ENCODE measurements at regions not wholly inside any gene's neighbourhood (a gene's known extent, or its start where the extent isn't known, plus 50 kb on each side); places are given as distances from the start of the nearest gene placed in this dataset.

DNA sequence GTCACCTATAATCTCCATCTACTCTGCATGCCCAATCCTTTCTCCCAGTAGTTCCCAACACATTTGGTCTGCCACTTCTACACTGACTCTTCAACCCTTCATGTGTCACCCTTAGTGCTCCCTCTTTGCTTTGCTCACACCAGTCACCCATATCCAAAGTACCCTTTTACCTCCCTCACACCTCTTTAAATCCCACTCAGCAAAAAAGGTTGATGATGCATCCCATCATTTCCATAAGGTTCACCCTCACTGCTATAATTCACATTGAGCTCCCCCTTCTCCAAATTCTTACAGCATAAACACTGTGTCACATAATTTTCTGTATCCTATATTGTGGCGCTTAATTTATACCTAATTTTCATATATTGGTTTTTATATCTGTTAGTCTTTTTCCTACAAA is 83.8 kb upstream of the ATP1B1 start:
- TF ChIP-seq, protein P1, sequence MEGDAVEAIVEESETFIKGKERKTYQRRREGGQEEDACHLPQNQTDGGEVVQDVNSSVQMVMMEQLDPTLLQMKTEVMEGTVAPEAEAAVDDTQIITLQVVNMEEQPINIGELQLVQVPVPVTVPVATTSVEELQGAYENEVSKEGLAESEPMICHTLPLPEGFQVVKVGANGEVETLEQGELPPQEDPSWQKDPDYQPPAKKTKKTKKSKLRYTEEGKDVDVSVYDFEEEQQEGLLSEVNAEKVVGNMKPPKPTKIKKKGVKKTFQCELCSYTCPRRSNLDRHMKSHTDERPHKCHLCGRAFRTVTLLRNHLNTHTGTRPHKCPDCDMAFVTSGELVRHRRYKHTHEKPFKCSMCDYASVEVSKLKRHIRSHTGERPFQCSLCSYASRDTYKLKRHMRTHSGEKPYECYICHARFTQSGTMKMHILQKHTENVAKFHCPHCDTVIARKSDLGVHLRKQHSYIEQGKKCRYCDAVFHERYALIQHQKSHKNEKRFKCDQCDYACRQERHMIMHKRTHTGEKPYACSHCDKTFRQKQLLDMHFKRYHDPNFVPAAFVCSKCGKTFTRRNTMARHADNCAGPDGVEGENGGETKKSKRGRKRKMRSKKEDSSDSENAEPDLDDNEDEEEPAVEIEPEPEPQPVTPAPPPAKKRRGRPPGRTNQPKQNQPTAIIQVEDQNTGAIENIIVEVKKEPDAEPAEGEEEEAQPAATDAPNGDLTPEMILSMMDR (IDR thresholded peaks at IDR 0.05; ENCODE audit: insufficient read depth, low read length) = no peak
- TF ChIP-seq, protein P2, sequence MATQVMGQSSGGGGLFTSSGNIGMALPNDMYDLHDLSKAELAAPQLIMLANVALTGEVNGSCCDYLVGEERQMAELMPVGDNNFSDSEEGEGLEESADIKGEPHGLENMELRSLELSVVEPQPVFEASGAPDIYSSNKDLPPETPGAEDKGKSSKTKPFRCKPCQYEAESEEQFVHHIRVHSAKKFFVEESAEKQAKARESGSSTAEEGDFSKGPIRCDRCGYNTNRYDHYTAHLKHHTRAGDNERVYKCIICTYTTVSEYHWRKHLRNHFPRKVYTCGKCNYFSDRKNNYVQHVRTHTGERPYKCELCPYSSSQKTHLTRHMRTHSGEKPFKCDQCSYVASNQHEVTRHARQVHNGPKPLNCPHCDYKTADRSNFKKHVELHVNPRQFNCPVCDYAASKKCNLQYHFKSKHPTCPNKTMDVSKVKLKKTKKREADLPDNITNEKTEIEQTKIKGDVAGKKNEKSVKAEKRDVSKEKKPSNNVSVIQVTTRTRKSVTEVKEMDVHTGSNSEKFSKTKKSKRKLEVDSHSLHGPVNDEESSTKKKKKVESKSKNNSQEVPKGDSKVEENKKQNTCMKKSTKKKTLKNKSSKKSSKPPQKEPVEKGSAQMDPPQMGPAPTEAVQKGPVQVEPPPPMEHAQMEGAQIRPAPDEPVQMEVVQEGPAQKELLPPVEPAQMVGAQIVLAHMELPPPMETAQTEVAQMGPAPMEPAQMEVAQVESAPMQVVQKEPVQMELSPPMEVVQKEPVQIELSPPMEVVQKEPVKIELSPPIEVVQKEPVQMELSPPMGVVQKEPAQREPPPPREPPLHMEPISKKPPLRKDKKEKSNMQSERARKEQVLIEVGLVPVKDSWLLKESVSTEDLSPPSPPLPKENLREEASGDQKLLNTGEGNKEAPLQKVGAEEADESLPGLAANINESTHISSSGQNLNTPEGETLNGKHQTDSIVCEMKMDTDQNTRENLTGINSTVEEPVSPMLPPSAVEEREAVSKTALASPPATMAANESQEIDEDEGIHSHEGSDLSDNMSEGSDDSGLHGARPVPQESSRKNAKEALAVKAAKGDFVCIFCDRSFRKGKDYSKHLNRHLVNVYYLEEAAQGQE (IDR thresholded peaks at IDR 0.05; ENCODE audit: insufficient replicate concordance, low read depth) = no peak
- TF ChIP-seq POLR2AphosphoS5 (IDR thresholded peaks at IDR 0.05; ENCODE audit: low read depth) = no peak
- TF ChIP-seq SPI1 (IDR thresholded peaks at IDR 0.05; ENCODE audit: borderline replicate concordance, low read depth) = no peak
